ENCODE measurements at regions not wholly inside any gene's neighbourhood (a gene's known extent, or its start where the extent isn't known, plus 50 kb on each side); places are given as distances from the start of the nearest gene placed in this dataset.

DNA sequence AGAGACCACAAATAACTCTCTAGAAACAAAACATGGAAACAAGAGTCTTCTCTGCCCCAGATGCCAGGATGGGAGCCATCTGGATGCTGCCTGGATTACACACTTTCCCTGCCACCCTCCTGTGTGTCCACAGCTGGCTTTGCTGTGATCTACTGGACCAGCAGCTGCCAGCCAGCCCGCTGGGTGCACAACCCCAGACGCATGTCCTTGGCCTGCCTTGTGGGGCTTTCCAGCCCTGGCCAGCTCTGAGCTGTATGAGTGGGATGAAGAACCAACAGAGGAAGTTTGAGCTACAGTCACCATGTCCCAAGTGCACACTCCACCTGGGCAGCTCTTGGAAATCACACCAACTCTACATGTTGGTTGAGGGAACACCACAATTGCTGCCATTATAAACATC lies 57.0 kb upstream of the TNRC6C start:
- TF ChIP-seq TAF1 (IDR thresholded peaks at IDR 0.05; ENCODE audit: low read depth, low read length) (no peak), POLR2A (IDR thresholded peaks at IDR 0.05; ENCODE audit: low read depth, low read length) (no peak), POLR2AphosphoS5 (IDR thresholded peaks at IDR 0.05; ENCODE audit: low read depth, low read length) (no peak), POU2F2 (IDR thresholded peaks at IDR 0.05; ENCODE audit: low read depth, low read length) (no peak), SPI1 (IDR thresholded peaks at IDR 0.05; ENCODE audit: low read depth, low read length) (no peak)
